H9 (cell line): ENCODE measurements at regions not wholly inside any gene's neighbourhood (a gene's known extent, or its start where the extent isn't known, plus 50 kb on each side); places are given as distances from the start of the nearest gene placed in this dataset.

Experiments used
- DNase-seq: peaks from one replicate; pipeline ENCODE4 v3.0.0-alpha.2; 2017
- H2AFZ ChIP-seq: one replicate; pipeline ENCODE4 v1.6.1; 2013; ENCODE audit warnings: mild to moderate bottlenecking, low read length, control low read depth, moderate library complexity
- H2AK5ac ChIP-seq: 2 replicates; pipeline ENCODE4 v1.6.1; 2013; ENCODE audit warnings: low read length, control low read depth, mixed read lengths; ENCODE audit not compliant: insufficient read length
- H2BK120ac ChIP-seq: one replicate; pipeline ENCODE4 v1.6.1; 2013; ENCODE audit warnings: low read depth, mild to moderate bottlenecking, low read length, control low read depth, inconsistent platforms; ENCODE audit not compliant: poor library complexity, severe bottlenecking
- H2BK12ac ChIP-seq: 2 replicates; pipeline ENCODE4 v1.6.1; 2013; ENCODE audit warnings: low read length, control low read depth, mixed read lengths, low read depth; ENCODE audit not compliant: insufficient read length
- H2BK15ac ChIP-seq: 2 replicates; pipeline ENCODE4 v1.6.1; 2013; ENCODE audit warnings: low read depth, low read length, control low read depth
- H2BK20ac ChIP-seq: one replicate; pipeline ENCODE4 v1.6.1; 2013; ENCODE audit warnings: low read depth, mild to moderate bottlenecking, low read length, control low read depth, inconsistent platforms; ENCODE audit not compliant: poor library complexity, severe bottlenecking
- H2BK5ac ChIP-seq: 2 replicates; pipeline ENCODE4 v1.6.1; 2013; ENCODE audit warnings: low read length, control low read depth, mixed read lengths; ENCODE audit not compliant: insufficient read length
- H3K14ac ChIP-seq: 2 replicates; pipeline ENCODE4 v1.6.1; 2013; ENCODE audit warnings: low read length, control low read depth; ENCODE audit not compliant: insufficient read depth
- H3K18ac ChIP-seq: 2 replicates; pipeline ENCODE4 v1.6.1; 2013; ENCODE audit warnings: low read depth, mild to moderate bottlenecking, mixed read lengths, low read length, control low read depth; ENCODE audit not compliant: insufficient read length
- H3K23ac ChIP-seq: 2 replicates; pipeline ENCODE4 v1.6.1; 2013; ENCODE audit warnings: low read length, control low read depth, mixed read lengths, low read depth; ENCODE audit not compliant: insufficient read length
- H3K23me2 ChIP-seq: 2 replicates; pipeline ENCODE4 v1.6.1; 2013; ENCODE audit warnings: low read depth, mild to moderate bottlenecking, mixed read lengths, low read length, control low read depth; ENCODE audit not compliant: insufficient read length, poor library complexity, severe bottlenecking
- H3K27ac ChIP-seq: 2 replicates; pipeline ENCODE4 v1.5.1; 2013; ENCODE audit warnings: low read length, control low read depth, mixed read lengths, low read depth; ENCODE audit not compliant: insufficient read length
- H3K27me3 ChIP-seq: 2 replicates; pipeline ENCODE4 v1.6.1; 2013; ENCODE audit warnings: low read length, control low read depth, inconsistent platforms; ENCODE audit not compliant: insufficient read depth
- H3K4ac ChIP-seq: 2 replicates; pipeline ENCODE4 v1.6.1; 2013; ENCODE audit warnings: low read depth, mild to moderate bottlenecking, control low read depth, inconsistent platforms, low read length, moderate library complexity
- H3K4me1 ChIP-seq: 2 replicates; pipeline ENCODE4 v1.6.1; 2013; ENCODE audit warnings: low read length, control low read depth, inconsistent platforms; ENCODE audit not compliant: insufficient read depth
- H3K4me2 ChIP-seq: 2 replicates; pipeline ENCODE4 v1.6.1; 2013; ENCODE audit warnings: low read length, control low read depth, mixed read lengths; ENCODE audit not compliant: insufficient read length, insufficient read depth
- H3K56ac ChIP-seq: 2 replicates; pipeline ENCODE4 v1.6.1; 2013; ENCODE audit warnings: low read depth, mild to moderate bottlenecking, mixed read lengths, low read length, control low read depth; ENCODE audit not compliant: insufficient read length
- H3K79me1 ChIP-seq: 2 replicates; pipeline ENCODE4 v1.6.1; 2013; ENCODE audit warnings: low read depth, mild to moderate bottlenecking, moderate library complexity, low read length, control low read depth, inconsistent platforms; ENCODE audit not compliant: insufficient read depth, poor library complexity, severe bottlenecking
- H3K79me2 ChIP-seq: 2 replicates; pipeline ENCODE4 v1.6.1; 2013; ENCODE audit warnings: low read length, control low read depth, inconsistent platforms; ENCODE audit not compliant: insufficient read depth
- H3K9ac ChIP-seq: 2 replicates; pipeline ENCODE4 v1.6.1; 2013; ENCODE audit warnings: low read length, control low read depth, mixed read lengths; ENCODE audit not compliant: insufficient read length; ENCODE audit errors: extremely low read depth
- H3K9me3 ChIP-seq: one replicate; pipeline ENCODE4 v1.6.1; 2013; ENCODE audit warnings: low read depth, low read length, inconsistent platforms; ENCODE audit not compliant: control insufficient read depth
- H3T11ph ChIP-seq: one replicate; pipeline ENCODE4 v1.6.1; 2013; ENCODE audit warnings: mild to moderate bottlenecking, low read length, control low read depth, inconsistent platforms
- H4K20me1 ChIP-seq: one replicate; pipeline ENCODE4 v1.6.1; 2013; ENCODE audit not compliant: control insufficient read depth, insufficient read length, insufficient read depth
- H4K5ac ChIP-seq: 2 replicates; pipeline ENCODE4 v1.6.1; 2013; ENCODE audit warnings: low read depth, mild to moderate bottlenecking, mixed read lengths, low read length, control low read depth; ENCODE audit not compliant: insufficient read length
- H4K8ac ChIP-seq: replicated peaks from 2 replicates; pipeline ENCODE4 v1.6.1; 2013; ENCODE audit warnings: low read length, control low read depth, mixed read lengths, low read depth; ENCODE audit not compliant: insufficient read length
- H4K91ac ChIP-seq: 2 replicates; pipeline ENCODE4 v1.6.1; 2013; ENCODE audit warnings: low read depth, mild to moderate bottlenecking, moderate library complexity, mixed read lengths, low read length, control low read depth; ENCODE audit not compliant: insufficient read length
- H3K27ac Mint-ChIP-seq, 3 experiments: 2 replicates in 2 of 3; 3 replicates in 1 of 3; pipeline ENCODE4 v1.8.0; 2020 to 2021; ENCODE audit warnings: mixed read lengths in 3 of 3, mild to moderate bottlenecking in 1 of 3, moderate library complexity in 1 of 3
- H3K27me3 Mint-ChIP-seq: 2 replicates; pipeline ENCODE4 v1.8.0; 2021; ENCODE audit warnings: low read depth, mild to moderate bottlenecking, moderate library complexity, mixed read lengths
- H3K36me3 Mint-ChIP-seq, 3 experiments: 2 replicates in 2 of 3; 3 replicates in 1 of 3; pipeline ENCODE4 v1.8.0; 2020 to 2021; ENCODE audit warnings: low read depth in 3 of 3, mixed read lengths in 3 of 3; ENCODE audit not compliant: insufficient read depth in 1 of 3
- H3K4me1 Mint-ChIP-seq, 2 experiments: 2 replicates each; pipeline ENCODE4 v1.8.0; 2020; ENCODE audit warnings: mixed read lengths in 2 of 2
- H3K4me3 Mint-ChIP-seq, 2 experiments: 2 replicates in 1 of 2; 3 replicates in 1 of 2; pipeline ENCODE4 v1.8.0; 2020 to 2021; ENCODE audit warnings: mild to moderate bottlenecking in 2 of 2, mixed read lengths in 2 of 2, moderate library complexity in 1 of 2
- H3K9me3 Mint-ChIP-seq, 2 experiments: 2 replicates in 1 of 2; 3 replicates in 1 of 2; pipeline ENCODE4 v1.8.0; 2020; ENCODE audit warnings: mild to moderate bottlenecking in 2 of 2, mixed read lengths in 2 of 2, moderate library complexity in 1 of 2
- TF ChIP-seq, protein P1 (sequence below): fragments of 200-600 bp; sonication (generic); conservative IDR thresholded peaks from 3 replicates; pipeline ENCODE4 v1.8.0; 2021; ENCODE audit warnings: antibody characterized with exemption, mild to moderate bottlenecking

DNA sequence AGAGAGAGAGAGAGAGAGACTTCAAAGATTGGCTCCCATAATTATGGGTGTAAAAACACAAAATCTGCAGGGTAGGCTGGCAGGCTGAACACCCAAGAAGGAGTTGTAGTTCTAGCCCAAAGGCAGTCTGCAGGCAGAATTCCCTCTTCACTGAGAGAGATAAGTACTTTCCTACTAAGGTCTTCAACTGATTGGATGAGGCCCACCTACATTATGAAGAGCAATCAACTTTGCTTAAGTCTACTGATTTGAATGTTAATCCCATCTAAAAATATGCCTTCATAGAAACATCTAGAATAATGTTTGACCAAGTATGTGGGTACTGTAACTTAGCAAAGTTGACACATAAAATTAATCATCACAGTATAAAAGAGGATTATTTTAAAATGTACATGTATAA lies 949.7 kb downstream of the HACE1 start:
- TF ChIP-seq, protein P1, sequence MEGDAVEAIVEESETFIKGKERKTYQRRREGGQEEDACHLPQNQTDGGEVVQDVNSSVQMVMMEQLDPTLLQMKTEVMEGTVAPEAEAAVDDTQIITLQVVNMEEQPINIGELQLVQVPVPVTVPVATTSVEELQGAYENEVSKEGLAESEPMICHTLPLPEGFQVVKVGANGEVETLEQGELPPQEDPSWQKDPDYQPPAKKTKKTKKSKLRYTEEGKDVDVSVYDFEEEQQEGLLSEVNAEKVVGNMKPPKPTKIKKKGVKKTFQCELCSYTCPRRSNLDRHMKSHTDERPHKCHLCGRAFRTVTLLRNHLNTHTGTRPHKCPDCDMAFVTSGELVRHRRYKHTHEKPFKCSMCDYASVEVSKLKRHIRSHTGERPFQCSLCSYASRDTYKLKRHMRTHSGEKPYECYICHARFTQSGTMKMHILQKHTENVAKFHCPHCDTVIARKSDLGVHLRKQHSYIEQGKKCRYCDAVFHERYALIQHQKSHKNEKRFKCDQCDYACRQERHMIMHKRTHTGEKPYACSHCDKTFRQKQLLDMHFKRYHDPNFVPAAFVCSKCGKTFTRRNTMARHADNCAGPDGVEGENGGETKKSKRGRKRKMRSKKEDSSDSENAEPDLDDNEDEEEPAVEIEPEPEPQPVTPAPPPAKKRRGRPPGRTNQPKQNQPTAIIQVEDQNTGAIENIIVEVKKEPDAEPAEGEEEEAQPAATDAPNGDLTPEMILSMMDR: no peak
- Histone ChIP-seq H2AFZ (no peak overlapping the region), H3K27ac (no peak overlapping the region), H4K91ac (no peak overlapping the region), H4K20me1 (no peaks in the 10 kb centered on the region), H3K79me2 (no peaks in the 10 kb centered on the region), H2BK120ac (no peak overlapping the region), H4K8ac (no peak overlapping the region), H3K27me3 (peaks cover 4% of the 10 kb centered on the region; the same call in 1 of the 2 replicates), H3K9ac (no peak overlapping the region), H3K23ac (no peak overlapping the region), H3K4ac (no peak overlapping the region), H3K4me2 (no peak overlapping the region), H3K23me2 (no peaks in the 10 kb centered on the region), H2BK5ac (no peak overlapping the region), H3K56ac (no peak overlapping the region), H3K4me1 (no peaks in the 10 kb centered on the region), H3K9me3 (no peaks in the 10 kb centered on the region), H3T11ph (no peak overlapping the region), H3K79me1 (no peaks in the 10 kb centered on the region), H4K5ac (no peak overlapping the region), H2BK12ac (no peak overlapping the region), H2BK15ac (no peak overlapping the region), H2AK5ac (no peak overlapping the region), H3K14ac (no peak overlapping the region), H2BK20ac (no peak overlapping the region), H3K18ac (no peak overlapping the region)
- H3K4me3 Mint-ChIP-seq: no peak overlapping the region
- no peak overlapping the region for H3K27ac Mint-ChIP-seq
- DNase-seq: no peak
- H3K9me3 Mint-ChIP-seq: peaks cover 5 to 8% of the 10 kb centered on the region in 2 experiments; a peak in 3 of 5 replicates
- H3K4me1 Mint-ChIP-seq: peaks cover 13 to 14% of the 10 kb centered on the region in 2 experiments
- peaks cover 0 to 4% (median 0%) of the 10 kb centered on the region in 3 experiments; a peak in 4 of 7 replicates for H3K36me3 Mint-ChIP-seq
- H3K27me3 Mint-ChIP-seq: peaks cover 35% of the 10 kb centered on the region
